ENCODE measurements at regions not wholly inside any gene's neighbourhood (a gene's known extent, or its start where the extent isn't known, plus 50 kb on each side); places are given as distances from the start of the nearest gene placed in this dataset.
"Not testable (repeated sequence)": the region's sequence is repeated elsewhere in the genome, so short reads cannot be mapped to it uniquely, and the experiment has no call there.

- DNase-seq (ENCODE audit: extremely low read depth, insufficient read length): no peak
- H3K4me3 ChIP-seq (replicated peaks; ENCODE audit: low read depth, low read length): no peak overlapping the region
Measured at GRCh38 chr15:34655326-34655725, 71.9 kb upstream of the GOLGA8B start.

GRCh38 chr15:34654625-34655024 is 71.2 kb upstream of the GOLGA8B start:
- DNase-seq (ENCODE audit: extremely low read depth, insufficient read length): no peak
- TF ChIP-seq CTCF (IDR thresholded peaks at IDR 0.05; ENCODE audit: insufficient read depth, low read length, poor library complexity, severe bottlenecking): no peak
- Histone ChIP-seq H3K27me3 (replicated peaks; ENCODE audit: control insufficient read depth, insufficient read depth, low read length) (no peaks in the 10 kb centered on the region), H3K4me3 (replicated peaks; ENCODE audit: low read depth, low read length) (no peak overlapping the region), H3K36me3 (ENCODE audit: control insufficient read depth, insufficient read depth, low read length) (no peaks in the 10 kb centered on the region)

More at GRCh38 chr15:34655326-34655725, 71.9 kb upstream of the GOLGA8B start:
- no peaks in the 10 kb centered on the region for H3K27me3 ChIP-seq (replicated peaks; ENCODE audit: control insufficient read depth, insufficient read depth, low read length)
- no peaks in the 10 kb centered on the region for H3K36me3 ChIP-seq (ENCODE audit: control insufficient read depth, insufficient read depth, low read length)
- no peak for TF ChIP-seq CTCF (IDR thresholded peaks at IDR 0.05; ENCODE audit: insufficient read depth, low read length, poor library complexity, severe bottlenecking)

GRCh38 chr15:34653992-34654391 is 70.5 kb upstream of the GOLGA8B start:
- no peaks in the 10 kb centered on the region for H3K27me3 ChIP-seq (replicated peaks; ENCODE audit: control insufficient read depth, insufficient read depth, low read length)
- no peak overlapping the region for H3K4me3 ChIP-seq (replicated peaks; ENCODE audit: low read depth, low read length)
- DNase-seq (ENCODE audit: extremely low read depth, insufficient read length): no peak
- TF ChIP-seq CTCF (IDR thresholded peaks at IDR 0.05; ENCODE audit: insufficient read depth, low read length, poor library complexity, severe bottlenecking): no peak
- no peaks in the 10 kb centered on the region for H3K36me3 ChIP-seq (ENCODE audit: control insufficient read depth, insufficient read depth, low read length)

- not testable (repeated sequence) for H3K27me3 ChIP-seq (replicated peaks; ENCODE audit: control insufficient read depth, insufficient read depth, low read length); H3K36me3 ChIP-seq (ENCODE audit: control insufficient read depth, insufficient read depth, low read length); H3K4me3 ChIP-seq (replicated peaks; ENCODE audit: low read depth, low read length); DNase-seq (ENCODE audit: extremely low read depth, insufficient read length)
Measured at GRCh38 chr15:34653326-34653725, 69.9 kb upstream of the GOLGA8B start.

GRCh38 chr15:34652726-34653033 is 69.2 kb upstream of the GOLGA8B start:
- no peaks in the 10 kb centered on the region for H3K27me3 ChIP-seq (replicated peaks; ENCODE audit: control insufficient read depth, insufficient read depth, low read length)
- TF ChIP-seq CTCF (IDR thresholded peaks at IDR 0.05; ENCODE audit: insufficient read depth, low read length, poor library complexity, severe bottlenecking): no peak
- no peak for DNase-seq (ENCODE audit: extremely low read depth, insufficient read length)
- no peak overlapping the region for H3K4me3 ChIP-seq (replicated peaks; ENCODE audit: low read depth, low read length)
- no peaks in the 10 kb centered on the region for H3K36me3 ChIP-seq (ENCODE audit: control insufficient read depth, insufficient read depth, low read length)

- Histone ChIP-seq H3K36me3 (ENCODE audit: control insufficient read depth, insufficient read depth, low read length) (no peaks in the 10 kb centered on the region), H3K27me3 (replicated peaks; ENCODE audit: control insufficient read depth, insufficient read depth, low read length) (no peaks in the 10 kb centered on the region), H3K4me3 (replicated peaks; ENCODE audit: low read depth, low read length) (no peak overlapping the region)
- DNase-seq (ENCODE audit: extremely low read depth, insufficient read length): no peak
- no peak for TF ChIP-seq CTCF (IDR thresholded peaks at IDR 0.05; ENCODE audit: insufficient read depth, low read length, poor library complexity, severe bottlenecking)
Measured at GRCh38 chr15:34651997-34652725, 68.7 kb upstream of the GOLGA8B start.
